ENCODE measurements at regions not wholly inside any gene's neighbourhood (a gene's known extent, or its start where the extent isn't known, plus 50 kb on each side); places are given as distances from the start of the nearest gene placed in this dataset.

DNA sequence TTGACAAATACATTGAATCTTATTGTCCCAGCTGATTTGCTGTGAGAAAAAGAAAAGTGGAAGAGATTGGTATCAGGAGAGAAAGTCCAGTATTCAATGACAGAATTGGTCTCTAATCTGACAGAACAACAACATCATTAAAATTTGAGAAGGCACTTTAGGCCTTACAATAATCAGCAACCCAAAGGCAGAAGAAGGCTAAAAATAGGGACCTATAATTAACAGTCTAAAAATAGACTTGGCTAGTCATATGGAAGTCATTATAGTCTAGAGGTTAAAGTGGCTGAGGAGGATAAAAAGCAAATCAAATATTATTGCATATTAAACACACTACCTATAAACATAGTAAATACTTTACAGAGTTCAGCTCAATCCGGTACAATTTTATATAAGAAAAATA lies 393.6 kb upstream of the JAG1 start:
- no peak for DNase-seq (ENCODE audit: low read depth in 2 of 3, low spot score in 2 of 3)

DNA sequence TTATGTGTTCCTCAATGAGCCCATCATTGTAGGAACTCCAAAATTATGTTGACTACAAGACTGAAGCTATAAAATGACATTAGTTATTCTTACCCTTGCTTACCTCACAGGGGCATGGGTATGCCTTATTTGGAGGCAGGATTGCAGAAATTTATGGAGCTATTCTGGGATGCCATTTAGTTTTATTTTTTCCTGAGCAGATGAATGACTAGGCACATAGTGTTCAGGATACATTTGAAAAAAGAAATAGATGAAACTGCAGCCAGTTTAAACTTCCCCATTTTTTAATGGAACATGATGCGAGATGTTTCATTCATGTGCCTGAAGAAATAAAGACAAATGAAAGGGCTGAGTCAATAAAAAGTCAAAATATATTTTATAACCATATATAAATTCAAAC lies 399.2 kb upstream of the JAG1 start:
- no peak for DNase-seq (ENCODE audit: low read depth in 2 of 3, low spot score in 2 of 3)

DNA sequence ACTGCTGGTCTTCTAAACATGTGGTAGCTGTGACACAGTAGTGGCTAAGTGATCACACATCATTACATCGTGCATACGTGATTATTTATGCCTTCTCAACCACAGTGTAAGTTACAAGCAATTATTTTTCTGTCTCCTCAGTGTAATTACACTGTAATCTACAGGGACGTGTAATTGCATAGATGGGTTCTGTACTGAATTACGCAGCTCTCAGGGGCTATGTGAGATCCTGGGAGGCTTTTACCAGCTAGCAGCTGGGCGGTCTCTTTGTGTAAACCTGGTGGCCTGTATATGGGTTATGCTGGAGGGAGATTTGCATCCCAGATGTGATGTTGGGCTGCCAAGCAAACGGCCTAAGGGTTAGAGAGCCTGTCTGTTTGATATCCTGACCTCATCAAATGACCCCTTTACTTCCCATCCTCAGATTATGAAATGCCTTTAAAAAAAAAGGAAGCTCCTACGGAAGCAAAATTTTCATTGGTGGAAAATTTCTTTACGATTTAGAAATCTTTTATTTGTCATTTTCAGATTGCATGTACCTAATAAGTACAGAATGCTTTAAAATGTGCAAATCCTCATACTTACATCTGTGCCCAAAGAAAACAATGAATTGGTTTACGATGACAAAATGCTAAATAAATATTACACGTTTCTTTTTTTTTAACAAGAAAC lies 402.8 kb upstream of the JAG1 start:
- DNase-seq (ENCODE audit: low read depth in 2 of 3, low spot score in 2 of 3) = no peak

DNA sequence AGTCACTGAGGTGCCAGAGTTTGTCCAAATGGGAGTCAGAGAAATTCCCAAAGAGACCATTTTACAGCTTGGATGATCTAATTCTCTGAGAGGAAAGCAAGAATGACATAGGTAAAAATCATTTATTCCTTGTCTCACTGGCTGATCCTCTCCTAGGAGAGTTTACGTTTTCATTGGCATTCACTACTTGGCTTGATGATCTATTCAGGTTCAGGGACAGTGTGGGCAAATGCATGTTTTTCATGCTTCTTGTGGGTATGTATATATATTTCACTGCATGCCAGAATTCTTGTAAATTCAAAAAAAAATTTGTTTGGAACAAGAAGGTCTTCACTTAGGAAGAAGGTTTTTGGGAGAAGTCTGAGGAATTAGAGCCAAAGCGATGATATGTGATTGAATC lies 403.4 kb upstream of the JAG1 start:
- no peak for DNase-seq (ENCODE audit: low read depth in 2 of 3, low spot score in 2 of 3)

DNA sequence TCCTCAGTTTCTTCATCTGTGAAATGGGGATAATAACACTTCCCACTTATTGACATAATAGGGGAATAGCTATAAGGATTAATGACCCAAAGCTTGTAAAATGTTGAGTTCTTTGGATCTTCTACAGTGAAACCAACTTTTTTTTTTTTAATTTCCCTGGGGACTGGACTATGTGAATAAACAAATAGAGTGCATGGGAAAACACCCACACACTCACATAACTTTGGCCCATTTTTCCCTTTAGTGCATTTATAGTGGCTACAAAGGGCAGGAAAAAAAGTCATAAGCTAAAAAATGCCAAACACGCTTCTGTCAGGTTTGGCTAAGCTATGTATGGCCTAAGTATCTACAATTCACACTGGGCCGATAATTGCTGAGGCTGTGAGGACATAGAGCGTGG lies 406.2 kb upstream of the JAG1 start:
- DNase-seq (ENCODE audit: low read depth in 2 of 3, low spot score in 2 of 3) = no peak

- DNase-seq (ENCODE audit: low read depth in 2 of 3, low spot score in 2 of 3) = no peak
Observed at GRCh38 chr20:11080781-11081377, 407.1 kb upstream of the JAG1 start.

GRCh38 chr20:11083841-11084240 lies 410.0 kb upstream of the JAG1 start:
- DNase-seq (ENCODE audit: low read depth in 2 of 3, low spot score in 2 of 3) = no peak

GRCh38 chr20:11084508-11084907 lies 410.7 kb upstream of the JAG1 start:
- DNase-seq (ENCODE audit: low read depth in 2 of 3, low spot score in 2 of 3) = no peak

- no peak for DNase-seq (ENCODE audit: low read depth in 2 of 3, low spot score in 2 of 3)
Observed at GRCh38 chr20:11086970-11087369, 413.2 kb upstream of the JAG1 start.

DNA sequence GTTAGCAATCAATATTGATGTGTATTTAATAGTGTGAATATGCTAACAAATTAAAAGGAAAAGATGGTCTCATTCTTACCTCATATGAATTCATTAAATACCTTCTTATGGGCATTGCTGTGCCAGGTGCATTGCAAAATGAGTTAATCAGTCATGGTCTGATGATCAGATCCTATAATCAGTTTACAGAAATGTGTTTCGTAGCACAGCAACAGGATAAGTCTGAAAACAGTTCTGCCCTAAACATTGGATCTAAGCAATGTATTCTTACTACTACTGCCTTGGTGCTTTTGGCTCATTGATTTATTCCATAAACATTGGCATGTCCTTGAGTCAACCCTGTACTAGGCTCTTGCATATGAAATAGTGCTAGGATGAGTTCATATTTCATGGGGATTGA lies 417.0 kb upstream of the JAG1 start:
- DNase-seq (ENCODE audit: low read depth in 2 of 3, low spot score in 2 of 3) = no peak

- no peak for DNase-seq (ENCODE audit: low read depth in 2 of 3, low spot score in 2 of 3)
Observed at GRCh38 chr20:11091511-11091910, 417.7 kb upstream of the JAG1 start.

GRCh38 chr20:11092151-11092550 lies 418.4 kb upstream of the JAG1 start:
- DNase-seq (ENCODE audit: low read depth in 2 of 3, low spot score in 2 of 3) = no peak

DNA sequence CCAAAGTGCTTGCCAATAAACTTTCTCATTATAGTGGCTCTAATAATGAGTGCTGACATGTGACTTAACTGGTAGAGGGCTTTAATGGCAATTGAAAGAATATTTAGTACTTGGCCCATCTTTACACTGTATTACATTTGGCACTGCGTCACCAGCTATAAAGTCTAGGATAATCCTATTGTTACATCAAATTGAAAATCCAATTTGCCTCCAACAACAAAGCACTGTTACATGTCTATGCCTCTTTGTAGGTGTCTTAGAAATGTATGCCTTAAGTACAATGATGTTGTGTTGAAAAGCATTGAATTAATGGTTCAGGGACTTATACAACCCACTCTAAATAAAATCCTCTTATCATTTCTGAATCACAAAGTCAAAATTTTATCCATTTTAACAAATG lies 420.4 kb upstream of the JAG1 start:
- no peak for DNase-seq (ENCODE audit: low read depth in 2 of 3, low spot score in 2 of 3)

GRCh38 chr20:11094711-11095110 lies 420.9 kb upstream of the JAG1 start:
- DNase-seq (ENCODE audit: low read depth in 2 of 3, low spot score in 2 of 3) = no peak

GRCh38 chr20:11098888-11099287 lies 425.1 kb upstream of the JAG1 start:
- DNase-seq (ENCODE audit: low read depth in 2 of 3, low spot score in 2 of 3) = peak in 1 of 3 donors; percentile 10

DNA sequence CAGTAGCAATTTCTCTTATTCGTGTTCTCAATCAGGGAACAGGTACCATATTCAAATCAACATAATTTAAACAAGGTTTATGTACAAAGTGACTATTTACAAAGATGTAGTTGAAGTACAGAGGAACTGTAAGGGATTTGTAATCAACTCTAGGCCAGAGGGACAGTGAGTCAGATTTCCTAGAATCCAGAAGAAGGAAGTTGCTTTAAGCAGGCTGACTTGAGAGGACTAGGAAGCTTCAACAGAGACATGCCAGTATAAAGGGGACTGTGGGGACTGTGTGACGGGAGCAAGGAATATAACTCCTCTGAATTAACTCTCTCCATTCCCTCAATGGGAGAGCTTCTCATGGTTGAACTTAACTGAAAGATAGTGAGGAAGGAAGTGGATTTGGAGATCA lies 427.4 kb upstream of the JAG1 start:
- no peak for DNase-seq (ENCODE audit: low read depth in 2 of 3, low spot score in 2 of 3)

DNA sequence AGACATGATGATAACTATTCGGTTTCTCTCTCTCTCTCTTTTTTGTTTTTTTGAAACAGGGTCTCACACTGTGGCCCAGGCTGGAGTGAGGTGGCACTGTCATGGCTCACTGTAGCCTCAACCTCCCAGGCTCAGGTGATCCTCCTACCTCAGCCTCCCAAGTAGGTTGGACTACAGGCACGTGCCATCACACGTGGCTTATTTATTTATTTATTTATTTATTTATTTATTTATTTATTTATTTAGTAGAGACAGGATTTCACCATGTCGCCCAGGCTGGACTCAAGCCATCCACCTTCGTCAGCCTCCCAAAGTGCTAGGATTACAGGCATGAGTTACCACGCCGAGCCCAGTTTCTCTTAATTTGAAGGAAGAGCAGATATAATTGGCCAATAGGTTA lies 427.9 kb upstream of the JAG1 start:
- no peak for DNase-seq (ENCODE audit: low read depth in 2 of 3, low spot score in 2 of 3)

GRCh38 chr20:11103866-11104265 lies 430.1 kb upstream of the JAG1 start:
- DNase-seq (ENCODE audit: low read depth in 2 of 3, low spot score in 2 of 3) = no peak

GRCh38 chr20:11108102-11108810 lies 434.5 kb upstream of the JAG1 start:
- DNase-seq (ENCODE audit: low read depth in 2 of 3, low spot score in 2 of 3) = no peak

DNA sequence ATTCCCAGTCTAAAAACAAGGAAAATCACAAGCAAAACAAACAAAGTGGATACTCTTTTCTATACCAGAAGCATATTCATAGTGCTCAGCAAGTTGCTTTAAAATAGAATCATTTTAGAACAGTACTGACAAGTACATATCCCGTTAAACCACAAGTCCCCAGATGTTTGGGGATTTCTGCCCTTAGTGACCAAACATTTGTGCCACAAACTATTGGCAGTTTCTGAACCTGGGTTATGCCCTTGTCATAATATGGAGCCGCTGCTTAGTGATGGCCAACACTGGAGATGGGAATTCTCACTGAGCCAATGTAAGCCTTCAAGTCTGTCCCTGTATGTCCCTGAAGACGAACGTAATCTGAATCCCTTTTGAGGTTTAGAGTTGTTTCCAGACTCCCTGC lies 436.7 kb upstream of the JAG1 start:
- no peak for DNase-seq (ENCODE audit: low read depth in 2 of 3, low spot score in 2 of 3)

DNA sequence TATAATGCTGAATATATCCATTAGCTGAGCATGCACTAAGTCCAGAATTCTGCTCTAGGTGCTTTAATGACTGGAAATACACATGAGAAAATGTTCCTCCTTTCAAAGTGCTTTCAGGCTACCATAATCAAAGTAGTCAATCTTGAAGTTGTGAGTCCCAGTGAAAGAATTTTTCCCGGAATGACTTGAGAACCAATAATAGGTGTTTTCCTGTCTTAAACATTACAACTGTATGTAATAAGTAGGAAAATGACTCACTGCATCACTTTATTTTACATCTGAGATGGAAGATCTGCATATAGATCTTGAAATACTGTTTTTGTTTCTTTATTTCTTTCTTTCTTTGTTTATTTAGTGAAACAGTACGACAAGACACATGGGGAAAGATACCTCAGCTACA lies 437.4 kb upstream of the JAG1 start:
- no peak for DNase-seq (ENCODE audit: low read depth in 2 of 3, low spot score in 2 of 3)

- no peak for DNase-seq (ENCODE audit: low read depth in 2 of 3, low spot score in 2 of 3)
Observed at GRCh38 chr20:11112832-11113231, 439.0 kb upstream of the JAG1 start.

Data from hematopoietic multipotent progenitor cell (in vitro differentiated cells).